LHCN-M2 (cell line): ENCODE measurements at regions not wholly inside any gene's neighbourhood (a gene's known extent, or its start where the extent isn't known, plus 50 kb on each side); places are given as distances from the start of the nearest gene placed in this dataset.

ENCODE experiments used
- DNase-seq: peaks from one replicate; pipeline ENCODE4 v3.0.0-alpha.2; 2012; ENCODE audit warnings: low read depth

DNA sequence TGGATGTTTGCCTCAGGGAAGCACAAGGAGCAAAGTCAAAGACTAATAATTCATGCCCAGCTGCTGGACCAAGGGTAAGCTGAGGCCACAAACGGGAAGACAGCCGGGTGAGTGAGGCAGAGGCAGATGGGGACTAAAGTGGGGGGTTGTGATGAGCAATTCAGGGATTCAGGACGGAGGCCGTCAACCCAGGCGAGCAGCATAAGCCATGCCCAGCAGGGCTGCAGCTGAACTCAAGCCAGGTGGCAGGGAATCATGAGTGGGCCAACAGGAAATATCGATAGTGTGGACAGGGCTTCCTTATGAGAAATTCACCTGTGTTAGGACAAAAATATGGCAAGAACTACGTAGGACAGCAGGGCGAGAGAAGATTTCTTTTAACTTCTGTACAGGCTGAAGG, 246.8 kb downstream of the CDC5L start:
- DNase-seq, result no peak

DNA sequence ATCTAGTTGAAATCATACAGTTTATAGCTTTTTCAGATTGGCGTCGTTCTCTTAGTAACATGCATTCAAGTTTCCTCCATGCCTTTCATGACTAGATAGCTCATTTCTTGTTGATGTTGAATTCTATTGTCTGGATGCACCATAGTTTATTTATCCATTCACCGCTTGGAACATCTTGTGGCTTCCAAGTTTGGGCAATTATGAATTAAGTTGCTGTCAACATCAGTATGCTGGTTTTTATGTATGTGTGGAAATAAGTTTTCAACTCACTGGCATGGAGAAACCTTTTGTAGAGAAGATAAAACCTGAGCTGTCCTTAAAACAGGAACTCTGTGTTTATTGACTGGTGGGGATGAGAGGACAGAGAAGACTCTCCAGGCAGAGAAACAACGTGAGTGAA, 248.0 kb downstream of the CDC5L start:
- no peak for DNase-seq

DNA sequence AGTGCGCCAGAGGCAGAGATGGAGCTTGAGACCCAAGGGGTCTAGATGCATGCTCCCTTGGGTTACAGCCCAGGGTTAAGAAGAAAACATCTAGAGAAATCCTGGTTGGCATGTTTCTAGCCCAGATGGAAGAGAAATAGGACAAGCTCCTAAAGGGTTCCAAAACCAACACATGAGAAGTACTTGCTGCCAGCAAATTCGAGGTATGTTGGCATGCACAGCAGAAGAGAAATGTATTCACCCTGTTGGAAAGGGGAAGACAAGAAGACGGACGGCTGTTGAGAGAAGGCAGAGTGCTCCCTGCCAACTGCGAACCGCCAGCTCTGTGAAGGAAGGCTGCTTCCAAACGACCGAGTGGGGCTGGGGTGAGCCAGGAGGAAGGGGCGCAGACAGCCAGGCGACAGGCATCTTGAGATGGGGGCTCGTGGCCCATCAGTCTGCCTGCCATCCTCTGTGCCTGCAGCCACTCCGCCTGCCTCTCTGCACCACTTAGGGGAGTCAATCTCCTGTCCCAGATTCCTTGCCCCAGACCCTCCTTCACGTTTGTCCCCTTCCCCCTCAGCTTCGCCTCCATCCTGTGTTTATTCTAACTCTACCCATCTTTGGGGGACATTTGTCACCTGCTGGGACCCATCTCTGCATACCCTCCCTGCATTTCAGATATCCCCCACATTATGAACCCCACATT, 249.2 kb downstream of the CDC5L start:
- no peak for DNase-seq

DNA sequence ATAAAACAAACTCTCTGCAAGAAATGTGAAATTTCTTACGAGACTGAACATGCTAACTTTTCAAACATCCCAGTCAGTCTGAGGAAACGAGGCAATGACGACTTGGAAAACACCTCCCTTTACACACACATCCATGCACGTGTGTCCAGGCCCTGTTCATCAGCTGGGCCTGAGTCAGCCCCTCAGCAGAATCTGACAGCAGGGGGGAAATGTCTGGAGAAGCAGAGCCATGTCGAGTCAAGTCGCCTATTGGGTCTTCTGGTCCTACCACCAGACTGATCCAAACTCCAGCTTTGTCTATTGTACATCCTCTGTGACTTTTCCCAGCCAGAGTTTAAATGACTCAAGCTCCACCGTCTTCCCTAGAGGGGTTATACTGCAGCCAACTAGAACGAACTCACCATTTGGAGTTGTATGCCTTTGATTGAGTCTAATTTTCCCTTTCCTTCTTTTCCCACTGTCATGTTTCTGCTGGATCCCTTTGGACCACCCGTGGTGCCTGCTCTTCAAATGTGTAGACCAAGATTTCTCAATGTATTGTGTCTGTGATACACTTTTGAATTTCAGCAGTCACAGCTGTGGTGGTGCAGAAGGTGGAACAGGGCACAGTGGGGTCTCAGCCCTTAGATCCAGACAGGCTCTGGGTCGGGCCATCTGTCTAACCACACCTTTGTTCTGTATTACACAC, 254.0 kb downstream of the CDC5L start:
- DNase-seq, result no peak

DNA sequence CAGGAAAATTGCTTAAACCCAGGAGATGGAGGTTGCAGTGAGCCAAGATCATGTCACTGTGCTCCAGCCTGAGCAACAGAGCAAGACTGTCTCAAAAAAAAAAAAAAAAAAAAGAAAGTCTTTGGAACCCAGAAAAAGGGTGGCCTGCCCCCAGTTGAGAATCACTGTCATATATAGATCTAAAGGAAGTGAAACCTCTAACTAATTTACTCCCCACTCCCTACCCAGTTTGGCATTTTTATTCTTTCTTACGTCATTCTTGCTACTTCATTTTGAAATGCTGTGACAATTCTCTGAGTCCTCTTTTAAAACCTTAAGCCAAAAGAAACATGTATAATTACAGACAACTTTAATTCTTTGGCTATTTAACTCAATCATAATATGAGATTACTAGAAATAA, 254.8 kb downstream of the CDC5L start:
- DNase-seq, result no peak

DNA sequence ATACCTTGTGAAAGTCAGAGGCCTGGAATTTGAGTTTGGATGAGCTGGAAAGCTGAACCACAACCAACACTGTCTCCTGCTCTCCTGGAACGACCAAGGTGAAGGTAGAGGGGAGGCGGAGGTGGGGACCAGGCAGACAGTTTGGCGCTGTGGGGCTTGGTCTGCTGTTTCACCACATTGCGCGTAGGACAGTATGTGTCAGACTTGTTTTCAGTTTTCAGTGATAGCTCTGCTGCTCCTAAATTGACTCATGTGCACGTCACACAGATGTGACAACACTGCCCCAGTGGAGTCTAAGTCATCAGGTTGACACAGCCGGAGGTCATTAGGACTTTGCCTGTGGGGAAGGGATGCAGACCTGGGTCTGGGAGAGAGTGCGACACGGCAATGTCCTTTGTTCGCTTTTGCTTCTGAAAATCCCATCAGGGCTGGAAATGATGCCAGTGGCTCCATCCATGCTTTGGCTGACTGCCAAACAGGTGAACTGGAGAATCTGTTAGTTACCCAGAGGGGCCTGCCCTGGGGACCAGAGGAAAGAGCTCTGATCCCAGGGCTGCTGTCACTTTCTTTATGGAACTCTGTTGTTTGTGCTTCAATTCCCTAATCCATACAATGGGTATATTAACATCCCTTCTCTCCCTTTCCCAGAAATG, 255.5 kb downstream of the CDC5L start:
- no peak for DNase-seq

DNA sequence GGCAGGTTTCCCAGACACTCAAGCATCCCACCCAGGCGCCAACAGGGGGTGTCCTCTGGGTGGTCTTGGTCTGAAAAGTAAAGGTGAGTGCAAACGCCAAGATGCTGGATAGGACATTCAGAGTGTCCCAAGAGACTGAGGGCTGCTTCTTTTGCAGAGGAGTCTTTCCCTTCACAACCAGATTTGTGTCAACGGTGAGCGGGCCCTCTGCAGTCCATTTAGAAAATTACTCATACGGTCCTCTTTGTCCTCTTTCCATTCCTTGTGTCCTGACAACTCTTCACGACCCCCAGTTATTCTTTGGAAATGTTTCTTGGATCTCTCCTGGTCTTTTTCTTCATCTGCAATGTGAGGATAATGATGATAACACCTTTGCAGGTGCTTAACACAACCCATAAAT, 257.8 kb downstream of the CDC5L start:
- DNase-seq, result no peak

DNA sequence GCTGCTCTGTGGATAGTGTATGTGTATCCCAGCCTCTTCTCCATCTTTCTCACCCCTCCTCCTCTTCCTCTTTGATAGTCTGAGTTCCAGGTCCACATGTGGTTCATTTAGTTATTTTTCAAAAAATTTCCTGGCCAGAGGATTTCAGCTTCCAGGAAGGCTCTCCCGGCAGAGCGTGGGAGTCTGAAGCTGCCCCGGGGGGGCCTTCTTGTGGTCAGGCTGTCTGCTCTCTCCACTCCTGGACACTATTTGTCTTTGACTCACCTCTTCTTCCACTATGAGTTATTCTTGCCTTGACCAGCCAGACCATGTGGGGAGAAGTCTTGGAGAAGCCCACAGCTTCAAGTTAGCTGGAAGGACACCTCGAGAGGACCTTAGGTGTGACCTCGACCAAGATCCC, 258.8 kb downstream of the CDC5L start:
- DNase-seq, result no peak

DNA sequence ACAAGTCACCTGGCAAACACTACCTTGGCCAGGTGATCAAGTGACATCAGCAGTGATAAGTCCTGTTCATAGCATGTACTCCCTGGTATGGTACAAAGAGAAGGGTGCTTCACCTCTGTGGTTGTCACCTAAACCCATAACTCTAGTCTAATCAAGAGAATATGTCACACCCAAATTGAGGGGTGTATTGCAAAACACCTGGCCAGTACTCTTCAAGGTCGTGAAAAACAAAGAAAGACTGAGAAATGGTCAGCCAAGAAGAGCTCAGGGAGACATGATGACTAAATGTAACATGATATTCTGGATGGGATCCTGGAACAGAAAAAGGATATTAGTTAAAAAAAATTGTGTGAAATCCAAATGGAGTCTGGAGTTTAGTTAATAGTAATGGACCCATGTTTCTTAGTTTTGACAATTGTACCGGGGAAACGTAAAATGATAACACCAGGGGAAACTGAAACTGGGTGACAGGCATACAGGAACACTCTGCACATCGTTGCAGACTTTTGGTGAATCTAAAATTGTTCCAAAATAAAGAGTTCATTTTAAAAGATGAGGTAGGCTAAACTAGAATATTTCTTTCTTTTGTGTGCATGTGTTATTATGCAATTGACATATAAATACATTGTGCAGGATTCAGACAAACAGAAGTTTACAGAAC, 262.0 kb downstream of the CDC5L start:
- DNase-seq, result peak; percentile 69

DNA sequence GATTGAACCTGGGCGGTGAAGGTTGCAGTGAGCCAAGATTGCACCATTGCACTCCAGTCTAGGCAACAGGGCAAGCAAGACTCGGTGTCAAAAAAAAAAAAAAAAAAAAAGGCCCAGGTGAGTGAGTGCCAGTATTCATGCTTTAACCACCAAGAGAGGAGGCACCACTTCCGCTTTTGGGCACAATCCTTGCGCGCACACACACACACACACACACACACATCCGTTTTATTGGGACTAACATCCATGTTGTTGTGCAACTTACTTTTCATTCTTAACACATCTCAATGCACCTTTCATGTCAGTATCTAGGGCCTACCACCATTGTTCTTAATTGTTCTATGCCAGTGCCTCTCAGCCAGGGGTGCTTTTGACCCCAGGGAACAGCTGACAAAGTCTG, 263.0 kb downstream of the CDC5L start:
- DNase-seq, result no peak

DNA sequence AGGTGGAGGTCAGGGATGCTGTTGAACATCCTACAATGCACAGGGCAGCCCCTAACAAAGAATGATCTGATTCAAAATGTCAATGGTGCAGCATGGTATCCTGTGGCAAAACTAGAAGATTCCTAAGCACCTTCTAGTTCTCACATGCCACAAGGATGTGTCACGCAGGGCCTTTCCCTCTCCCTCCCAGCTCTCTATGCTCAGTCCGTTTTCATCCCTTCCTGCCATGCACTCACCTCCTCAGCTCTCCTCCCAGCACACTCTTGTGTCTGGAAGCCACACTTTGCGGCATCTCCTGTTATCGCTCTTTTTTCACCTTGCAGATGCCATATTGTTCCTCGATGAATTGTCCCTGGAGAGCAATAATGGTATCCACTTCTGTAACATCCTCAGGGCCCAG, 263.4 kb downstream of the CDC5L start:
- DNase-seq, result peak; percentile 50

DNA sequence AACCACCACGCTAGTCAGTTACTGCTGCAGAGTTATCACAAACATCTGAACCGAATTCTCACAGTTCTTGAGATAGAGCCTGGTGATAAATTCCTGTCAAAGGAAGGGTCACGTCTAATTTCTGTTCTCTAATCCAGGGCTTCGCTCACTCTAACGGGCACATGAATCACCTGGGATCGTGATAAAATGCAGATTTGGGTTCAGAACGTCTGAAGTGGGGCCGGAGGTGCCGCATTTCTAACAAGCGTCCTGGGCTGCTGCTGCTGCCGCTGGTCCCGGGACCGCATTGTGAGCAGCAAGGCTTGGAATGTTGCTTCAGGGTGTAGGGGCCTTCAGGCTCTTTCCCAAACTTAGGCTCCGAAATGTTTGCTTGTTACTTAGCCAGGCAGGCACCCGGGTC, 264.1 kb downstream of the CDC5L start:
- no peak for DNase-seq

DNA sequence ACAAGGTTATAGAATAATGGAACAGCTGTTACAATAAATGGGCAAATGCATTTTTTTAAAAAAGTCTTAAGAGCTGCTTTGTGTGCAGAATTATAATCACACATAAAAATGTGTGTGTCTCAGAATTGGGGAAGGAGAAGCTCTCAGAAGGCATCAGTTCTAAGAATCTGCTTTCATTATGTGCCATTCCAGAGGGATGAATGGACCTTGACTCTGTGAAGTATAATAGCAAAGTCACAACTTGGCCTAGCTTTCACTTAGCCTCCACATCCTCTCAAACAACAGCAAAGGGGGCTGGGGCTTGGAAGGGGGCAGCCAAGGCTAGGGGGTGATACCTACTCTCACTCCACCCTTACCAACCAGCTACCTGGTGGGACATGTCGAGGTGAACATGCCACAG, 265.0 kb downstream of the CDC5L start:
- no peak for DNase-seq

DNA sequence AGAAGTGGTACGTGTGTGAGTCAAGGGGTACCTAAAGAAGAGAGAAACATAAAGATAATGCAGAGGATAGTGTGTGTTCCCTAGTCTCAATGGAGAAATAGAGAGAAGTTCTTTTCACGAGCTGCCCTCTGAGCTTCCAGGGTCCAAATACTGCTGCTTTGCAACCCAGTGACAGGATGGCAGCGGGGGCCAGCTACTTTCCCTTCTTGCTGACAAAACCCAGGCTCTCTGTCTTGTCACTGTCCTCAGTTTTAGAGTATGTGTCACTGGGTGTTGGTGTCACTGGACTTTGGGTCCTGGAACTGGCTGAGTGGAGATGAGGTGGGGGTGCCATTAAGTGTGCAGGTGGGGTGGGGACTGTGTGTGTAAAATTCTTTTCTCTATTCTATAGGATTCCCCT, 265.6 kb downstream of the CDC5L start:
- DNase-seq, result no peak

DNA sequence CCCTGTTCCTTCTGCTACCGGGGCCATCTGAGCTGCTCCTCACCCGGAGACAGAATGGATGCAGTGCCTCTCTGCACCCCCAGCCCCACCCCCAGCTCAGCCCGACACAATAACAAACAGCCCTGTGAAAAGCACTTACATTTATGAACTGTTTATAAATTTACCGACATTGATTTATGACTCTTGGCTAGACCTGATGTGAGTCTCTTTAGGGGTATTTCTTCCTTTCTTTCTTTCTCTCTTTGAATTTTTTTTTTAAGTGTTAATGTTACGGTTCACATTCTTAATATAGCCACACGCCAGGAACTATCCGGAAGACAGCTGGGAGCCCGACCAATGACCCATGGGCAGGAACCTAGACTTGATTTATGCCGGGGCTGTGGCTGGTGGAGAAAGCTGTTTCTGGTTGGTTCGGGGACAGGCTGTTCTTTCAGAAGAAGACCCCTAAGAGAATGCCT, 266.3 kb downstream of the CDC5L start:
- peak; percentile 77 for DNase-seq

DNA sequence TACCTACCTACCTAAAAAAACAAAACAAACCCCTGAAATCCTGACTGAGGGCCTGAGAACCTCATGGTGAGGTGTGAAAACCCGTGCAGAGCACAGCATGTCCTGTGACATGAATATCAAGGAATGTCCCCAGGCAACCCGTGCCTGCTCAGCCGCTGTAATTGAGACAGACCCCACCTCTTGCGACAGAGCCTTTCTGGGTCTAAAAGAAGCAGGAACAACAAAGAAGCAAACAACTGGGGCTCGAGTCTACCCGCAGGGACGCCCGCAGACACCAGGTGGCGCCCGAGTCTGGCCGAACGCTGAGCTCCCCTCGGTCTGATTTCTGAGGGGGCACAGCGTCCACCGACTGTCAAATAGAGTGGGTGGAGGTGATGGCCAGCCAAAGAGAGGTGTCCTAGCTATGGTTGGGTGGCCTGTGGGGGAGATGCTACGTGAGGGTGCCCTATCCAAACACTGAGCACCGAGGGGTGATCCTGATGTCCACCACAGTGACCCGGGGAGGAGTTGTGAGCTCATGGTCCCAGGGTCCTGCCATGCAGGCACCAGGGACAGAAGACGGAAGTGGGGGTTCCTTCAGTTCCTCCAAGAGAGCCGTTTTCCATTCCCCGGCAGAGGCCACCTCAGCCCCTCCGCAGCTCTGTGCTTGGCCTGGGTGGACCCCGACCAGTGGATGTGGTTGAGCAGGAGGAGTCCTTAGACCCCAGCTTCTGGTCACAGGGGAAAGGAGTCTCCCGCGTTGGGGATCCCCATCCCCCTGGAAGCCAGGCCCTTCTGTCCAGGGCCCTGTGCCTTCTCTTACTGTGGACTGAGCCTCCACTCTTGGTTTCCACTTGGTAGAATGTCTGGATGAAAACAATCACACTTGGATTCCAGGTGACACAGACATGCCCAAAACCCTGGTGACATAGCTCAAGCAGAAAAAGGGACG, 268.2 kb downstream of the CDC5L start:
- DNase-seq, result peak; percentile 81

DNA sequence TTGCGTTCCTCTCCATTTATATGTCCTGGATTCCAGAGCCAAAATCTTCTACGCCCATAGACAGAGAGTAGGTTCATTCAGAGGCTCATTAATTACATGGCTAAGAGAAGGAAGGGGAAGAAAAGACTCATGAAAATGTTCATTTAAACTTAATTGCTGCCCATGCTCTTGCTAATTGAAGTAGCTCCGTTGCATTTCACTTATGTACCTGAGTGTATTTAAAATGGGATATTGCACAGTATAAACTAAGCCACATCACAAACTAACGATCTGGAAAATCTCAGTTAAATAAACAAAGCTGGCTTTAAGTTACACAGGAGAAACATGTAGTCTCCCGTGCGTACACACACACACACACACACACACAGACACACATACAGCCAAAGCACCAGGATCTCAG, 269.2 kb downstream of the CDC5L start:
- DNase-seq, result no peak

DNA sequence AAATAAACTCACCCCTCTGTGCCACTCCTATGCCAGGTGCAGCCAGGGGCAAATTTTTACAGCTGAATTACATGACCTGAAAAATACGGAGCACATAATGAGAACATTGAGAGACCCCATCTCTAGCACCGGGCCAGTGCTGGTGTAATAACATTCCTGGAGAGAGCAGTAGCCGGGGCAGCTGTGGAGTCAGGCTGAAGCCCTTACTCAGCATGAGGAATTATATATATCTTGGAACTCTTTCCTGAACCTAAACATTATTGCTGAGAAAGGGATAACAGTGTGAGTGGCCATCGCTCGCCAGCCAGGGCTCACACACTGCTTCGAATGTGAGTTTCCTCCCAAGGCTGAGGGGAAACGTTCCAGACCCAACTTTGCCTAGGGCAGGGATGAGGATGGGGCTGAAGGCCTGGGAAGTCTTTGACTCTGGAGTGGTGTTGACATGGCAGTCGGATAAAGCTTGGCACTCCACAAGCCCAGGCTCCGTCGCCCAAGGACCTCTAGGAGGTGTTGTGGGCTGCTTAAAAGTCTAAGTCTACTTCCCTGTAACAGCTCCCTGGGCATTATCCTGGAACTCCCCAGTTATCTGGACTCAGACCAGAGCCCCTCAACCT, 269.8 kb downstream of the CDC5L start:
- DNase-seq, result no peak

DNA sequence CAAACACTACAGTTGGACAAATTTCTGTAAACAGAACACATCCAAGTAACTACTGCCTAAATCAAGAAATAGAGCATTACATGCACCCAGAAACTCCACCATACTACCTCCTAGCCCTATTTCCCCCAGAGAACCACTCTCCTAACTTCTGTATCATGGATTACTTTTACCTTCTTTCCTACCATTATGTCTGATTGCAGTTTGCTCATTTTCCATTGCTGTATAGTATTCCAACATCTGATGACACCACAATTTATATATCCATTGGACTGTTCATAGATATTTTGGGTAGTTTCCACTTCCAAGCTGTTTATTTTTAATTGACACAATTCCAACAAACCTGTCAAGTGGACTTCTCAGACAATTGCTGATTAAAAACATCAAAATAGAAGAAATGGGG, 271.1 kb downstream of the CDC5L start:
- DNase-seq, result no peak

DNA sequence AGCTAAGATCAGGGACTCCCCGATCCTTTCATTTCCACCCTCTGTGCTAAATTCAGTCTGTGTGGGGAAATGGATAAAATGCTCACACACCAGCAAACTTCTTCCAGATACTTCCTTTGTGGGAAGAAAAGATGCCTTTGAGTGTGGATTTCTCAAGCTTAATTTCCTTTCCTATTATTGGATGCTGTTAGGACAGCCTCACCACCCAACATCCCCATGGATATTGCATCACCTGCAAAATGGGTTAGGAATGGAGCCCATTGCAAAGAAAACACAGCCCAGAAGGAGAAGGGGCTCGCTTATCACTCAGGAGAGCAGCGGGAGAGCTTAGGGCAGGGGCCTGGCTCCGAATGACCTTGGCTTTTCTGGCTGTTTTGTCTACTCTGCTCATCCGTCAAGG, 272.2 kb downstream of the CDC5L start:
- DNase-seq, result no peak
